RPMI8226 (cell line): ENCODE measurements at regions not wholly inside any gene's neighbourhood (a gene's known extent, or its start where the extent isn't known, plus 50 kb on each side); places are given as distances from the start of the nearest gene placed in this dataset.
A peak's percentile ranks its signal among the peaks of the same experiment; 100 is the strongest.
"Not testable (repeated sequence)": the region's sequence is repeated elsewhere in the genome, so short reads cannot be mapped to it uniquely, and the experiment has no call there.

Source experiments
- DNase-seq: peaks from one replicate; pipeline ENCODE4 v3.0.0-alpha.2; 2015

DNA sequence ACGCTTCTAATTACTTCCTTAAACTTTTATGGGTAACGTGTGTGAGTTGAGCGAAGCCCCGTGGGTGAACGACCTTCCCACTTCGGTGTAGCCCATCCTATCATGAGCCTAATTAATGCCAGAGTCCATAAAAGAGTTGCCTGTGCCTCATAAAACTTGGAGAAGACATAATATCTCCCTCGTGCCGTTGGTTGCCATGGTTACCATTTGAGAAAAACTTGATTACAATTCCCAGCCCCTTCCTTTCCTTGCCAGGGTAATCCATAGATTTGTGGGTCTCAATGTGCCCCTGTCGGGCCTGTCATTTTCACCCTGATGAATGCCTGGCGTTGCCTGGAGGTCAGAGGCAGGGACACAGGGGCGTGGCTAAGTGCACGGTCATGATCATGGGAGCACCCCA, 127.1 kb downstream of the GLRX3 start:
- no peak for DNase-seq

DNA sequence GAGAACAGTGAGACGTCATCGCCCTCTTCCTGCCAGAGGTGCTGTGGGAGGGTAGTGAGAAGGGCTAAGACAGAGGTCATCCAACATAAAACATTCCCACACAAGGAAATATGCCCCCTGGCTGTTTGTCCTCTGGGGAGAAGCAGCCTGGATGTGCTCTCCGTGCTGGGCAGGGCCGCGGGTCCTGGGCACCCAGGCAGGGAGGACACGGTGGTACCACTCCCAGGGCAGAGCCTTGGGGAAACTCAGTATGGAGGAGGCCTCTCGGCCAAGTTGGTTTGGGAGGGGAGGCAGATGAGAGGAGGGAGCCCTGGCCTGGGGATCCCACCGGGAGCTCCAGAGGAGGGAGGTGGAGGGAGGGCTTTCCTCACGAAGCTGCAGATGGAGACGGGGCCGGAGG, 129.4 kb downstream of the GLRX3 start:
- DNase-seq: no peak

DNA sequence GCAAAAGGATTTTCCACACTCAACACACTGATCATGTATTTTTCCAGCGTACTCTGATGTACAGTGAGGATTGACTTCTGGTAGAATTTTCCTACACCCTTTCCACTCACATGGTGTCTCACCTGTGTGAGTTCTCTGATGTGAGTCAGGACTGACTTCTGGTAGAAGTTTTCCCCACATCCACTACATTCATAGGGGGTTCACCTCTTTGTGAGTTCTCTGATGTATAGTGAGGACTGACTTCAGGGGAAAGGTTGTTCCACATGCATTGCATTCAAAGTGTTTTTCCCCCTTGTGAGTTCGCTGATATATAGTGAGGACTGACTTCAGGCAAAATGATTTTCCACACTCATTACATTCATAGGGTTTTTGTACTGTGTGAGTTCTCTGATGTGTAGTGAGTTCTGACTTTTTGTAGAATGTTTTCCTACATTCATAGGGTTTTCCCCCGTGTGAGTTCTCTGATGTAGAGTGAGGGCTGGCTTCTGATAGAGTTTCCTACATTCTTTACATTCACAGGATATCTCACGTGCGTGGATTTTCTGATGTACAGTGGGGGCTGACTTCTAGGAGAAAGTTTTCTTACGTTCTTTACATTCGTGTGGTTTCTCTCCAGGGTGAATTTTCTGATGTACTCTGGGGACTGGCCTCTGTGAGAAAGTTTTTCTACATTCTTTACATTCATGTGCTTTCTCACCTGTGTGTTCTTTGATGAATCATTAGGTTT, 146.5 kb downstream of the GLRX3 start:
- no peak for DNase-seq

DNA sequence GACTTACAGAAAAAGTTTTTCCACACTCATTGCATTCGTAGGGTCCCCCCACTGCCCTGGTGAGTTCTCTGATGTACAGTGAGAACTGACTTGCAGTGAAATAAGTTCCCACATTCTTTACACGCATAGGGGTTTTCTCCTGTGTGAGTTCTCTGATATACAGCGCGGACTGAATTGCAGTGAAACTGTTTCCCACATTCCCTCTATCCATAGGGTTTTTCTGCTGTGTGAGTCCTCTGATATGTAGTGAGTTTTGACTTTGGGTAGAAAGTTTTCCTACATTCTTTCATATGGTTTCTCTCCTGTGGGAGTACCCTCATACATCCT, 147.0 kb downstream of the GLRX3 start:
- DNase-seq: no peak

DNA sequence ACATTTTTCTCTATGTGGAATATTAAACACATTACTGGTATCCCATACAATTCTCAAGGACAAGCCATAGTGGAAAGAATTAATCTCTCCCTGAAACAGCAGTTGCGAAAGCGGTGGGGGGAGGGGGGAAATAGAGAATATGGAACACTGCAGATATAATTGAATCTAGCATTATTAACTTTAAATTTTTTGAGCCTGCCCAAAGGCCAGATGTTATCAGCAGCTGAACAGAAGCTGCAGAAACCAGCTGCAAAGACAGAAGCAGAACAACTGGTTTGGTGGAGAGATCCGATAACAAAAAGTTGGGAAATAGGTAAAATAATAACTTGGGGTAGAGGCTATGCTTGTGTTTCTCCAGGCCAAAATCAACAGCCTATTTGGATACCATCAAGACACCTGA, 159.6 kb downstream of the GLRX3 start:
- DNase-seq: not testable (repeated sequence)

DNA sequence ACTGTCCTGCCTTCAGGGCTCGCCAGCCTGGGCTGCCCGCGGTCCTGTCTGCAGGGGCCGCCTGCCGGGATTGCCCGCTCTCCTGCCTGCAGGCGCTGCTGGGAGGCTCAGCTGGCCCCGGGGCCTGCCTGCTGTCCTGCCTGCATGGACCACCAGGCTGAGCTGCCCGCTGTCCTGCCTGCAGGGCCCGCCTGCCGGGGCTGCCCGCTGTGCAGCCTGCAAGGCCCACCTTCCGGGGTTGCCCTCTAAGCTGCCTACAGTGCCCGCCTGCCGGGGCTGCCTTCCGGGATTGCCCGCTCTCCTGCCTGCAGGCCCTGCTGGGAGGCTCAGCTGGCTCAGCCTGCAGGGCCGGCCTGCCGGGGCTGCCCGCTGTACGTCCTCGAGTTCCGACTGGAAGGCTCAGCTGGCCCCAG, 164.4 kb downstream of the GLRX3 start:
- peak; percentile 37 for DNase-seq

DNA sequence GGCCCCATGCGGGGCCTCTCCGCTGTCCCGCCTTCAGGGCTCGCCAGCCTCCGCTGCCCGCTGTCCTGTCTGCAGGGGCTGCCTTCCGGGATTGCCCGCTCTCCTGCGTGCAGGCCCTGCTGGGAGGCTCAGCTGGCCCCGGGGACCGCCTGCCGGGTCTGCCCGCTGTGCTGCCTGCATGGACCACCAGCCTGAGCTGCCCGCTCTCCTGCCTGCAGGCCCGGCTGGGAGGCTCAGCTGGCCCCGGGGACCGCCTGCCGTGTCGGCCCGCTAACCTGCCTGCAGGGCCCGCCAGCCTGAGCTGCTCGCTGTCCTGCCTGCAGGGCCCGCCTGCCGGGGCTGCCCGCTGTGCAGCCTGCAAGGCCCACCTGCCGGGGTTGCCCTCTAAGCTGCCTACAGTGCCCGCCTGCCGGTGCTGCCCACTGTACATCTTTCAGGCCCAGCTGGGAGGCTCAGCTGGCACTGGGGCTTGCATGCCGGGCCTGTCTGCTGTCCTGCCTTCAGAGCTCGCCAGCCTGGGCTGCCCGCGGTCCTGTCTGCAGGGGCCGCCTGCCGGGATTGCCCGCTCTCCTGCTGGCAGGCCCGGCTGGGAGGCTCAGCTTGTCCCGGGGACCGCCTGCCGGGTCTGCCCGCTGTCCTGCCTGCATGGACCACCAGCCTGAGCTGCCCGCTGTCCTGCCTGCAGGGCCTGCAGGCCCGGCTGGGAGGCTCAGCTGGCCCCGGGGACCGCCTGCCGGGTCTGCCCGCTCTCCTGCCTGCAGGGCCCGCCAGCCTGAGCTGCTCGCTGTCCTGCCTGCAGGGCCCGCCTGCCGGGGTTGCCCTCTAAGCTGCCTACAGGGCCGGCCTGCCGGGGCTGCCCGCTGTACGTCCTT, 165.1 kb downstream of the GLRX3 start:
- DNase-seq: peak; percentile 35

DNA sequence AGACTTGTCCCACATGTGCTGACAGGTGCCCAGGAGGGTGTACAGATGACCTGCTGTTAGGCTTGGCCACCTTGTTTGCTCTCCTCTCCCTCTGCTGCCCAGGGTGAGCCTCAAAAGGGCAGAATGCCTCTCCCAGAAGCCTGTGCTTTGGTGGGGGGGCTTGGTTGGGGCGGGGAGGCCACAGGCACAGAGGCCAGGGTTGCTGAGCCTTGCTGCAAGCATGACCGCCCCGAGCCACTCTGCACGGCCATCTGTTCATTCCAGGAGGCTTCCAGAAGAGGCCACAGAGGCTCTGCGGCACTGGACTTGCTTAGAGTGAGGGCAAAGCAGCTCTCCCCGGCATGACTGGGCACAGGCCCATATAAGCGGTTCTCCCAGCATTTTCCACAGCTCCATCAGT, 190.8 kb downstream of the GLRX3 start:
- DNase-seq: no peak

DNA sequence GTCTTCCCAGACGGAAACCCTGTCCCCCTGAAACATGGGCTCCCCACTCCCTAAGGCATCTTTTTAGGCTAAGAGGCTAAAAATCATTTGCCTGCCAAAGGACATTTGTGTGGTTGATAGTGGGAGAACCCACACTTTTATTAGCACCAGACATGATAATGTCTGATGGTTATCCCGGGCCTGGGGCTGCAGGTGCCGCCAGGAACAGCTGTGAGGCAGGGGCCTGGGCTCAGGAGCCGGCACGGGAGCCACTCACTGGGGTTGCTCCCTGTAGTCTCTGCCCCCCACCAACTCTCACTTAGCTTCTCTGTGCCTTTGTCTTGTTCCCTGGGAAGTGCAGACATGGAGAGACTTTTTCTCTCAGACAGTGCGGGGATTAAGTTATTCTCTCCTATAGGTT, 193.6 kb downstream of the GLRX3 start:
- no peak for DNase-seq

DNA sequence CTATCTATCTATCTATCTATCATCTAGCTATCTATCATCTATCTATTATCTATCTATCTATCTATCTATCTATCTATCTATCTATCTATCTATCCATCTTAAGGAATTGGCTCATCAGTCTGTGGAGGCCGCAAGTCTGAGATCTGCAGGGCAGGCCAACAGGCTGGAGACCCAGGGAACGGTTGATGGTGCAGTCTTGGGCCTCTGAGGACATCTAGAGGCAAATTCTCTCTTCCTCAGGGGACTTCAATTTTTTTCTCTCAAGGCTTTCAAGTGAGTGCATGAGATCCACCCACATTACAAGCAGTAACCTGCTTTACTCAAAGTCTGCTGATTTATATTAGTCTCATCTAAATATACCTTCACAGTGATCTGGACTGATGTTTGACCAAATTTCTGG, 197.0 kb downstream of the GLRX3 start:
- DNase-seq: peak; percentile 2

DNA sequence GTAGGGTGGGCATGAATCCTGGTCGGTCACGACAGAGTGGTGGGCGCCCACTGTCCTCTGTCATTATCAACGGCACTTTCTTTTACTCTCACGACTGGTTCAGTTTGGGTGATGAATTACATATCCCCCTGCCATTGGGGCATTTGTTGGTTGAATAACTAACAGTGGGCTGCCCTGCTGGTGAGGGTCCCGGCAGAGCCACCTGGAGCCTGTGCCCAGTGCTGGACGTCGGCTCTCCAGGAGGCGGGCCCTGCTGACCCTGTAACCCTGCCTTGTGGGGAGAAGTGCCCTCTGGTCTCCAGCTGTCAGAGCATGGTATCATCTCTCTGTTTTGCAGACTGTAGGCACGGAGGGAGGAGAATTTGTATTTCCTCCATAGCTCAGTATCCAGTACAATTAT, 199.1 kb downstream of the GLRX3 start:
- DNase-seq: no peak

DNA sequence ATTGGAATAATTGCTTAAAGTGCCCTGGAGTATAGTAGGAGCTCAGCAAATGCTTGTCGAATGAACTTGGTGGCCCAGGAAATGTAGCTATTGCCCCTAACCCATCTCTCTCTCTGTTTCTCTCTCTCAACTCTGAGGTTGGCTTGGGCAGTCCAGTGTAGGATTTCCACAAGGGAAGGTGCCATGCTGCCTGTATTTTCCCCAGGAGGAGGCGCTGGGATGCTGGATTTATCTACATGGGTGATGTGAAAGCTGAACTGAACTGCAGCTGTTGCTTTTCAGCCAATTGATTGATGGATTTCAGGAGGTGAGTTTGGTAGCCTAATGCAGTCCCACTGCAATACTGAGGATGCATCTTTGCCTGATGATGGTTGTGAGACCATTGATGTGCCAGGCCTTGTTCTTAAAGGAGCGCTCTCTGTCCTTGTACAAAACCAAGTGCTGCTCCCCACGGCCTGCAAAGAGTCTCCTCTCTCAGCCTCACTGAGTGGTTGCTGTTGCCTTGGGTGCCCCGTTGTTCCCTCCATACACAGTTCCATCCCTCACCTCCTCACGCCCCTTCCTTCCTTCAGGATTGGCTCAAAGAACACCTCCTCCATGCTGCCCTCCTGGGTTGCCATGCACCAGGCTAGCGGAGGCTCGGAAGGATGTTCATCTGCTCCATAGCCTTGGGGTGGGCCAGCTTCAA, 200.6 kb downstream of the GLRX3 start:
- no peak for DNase-seq

DNA sequence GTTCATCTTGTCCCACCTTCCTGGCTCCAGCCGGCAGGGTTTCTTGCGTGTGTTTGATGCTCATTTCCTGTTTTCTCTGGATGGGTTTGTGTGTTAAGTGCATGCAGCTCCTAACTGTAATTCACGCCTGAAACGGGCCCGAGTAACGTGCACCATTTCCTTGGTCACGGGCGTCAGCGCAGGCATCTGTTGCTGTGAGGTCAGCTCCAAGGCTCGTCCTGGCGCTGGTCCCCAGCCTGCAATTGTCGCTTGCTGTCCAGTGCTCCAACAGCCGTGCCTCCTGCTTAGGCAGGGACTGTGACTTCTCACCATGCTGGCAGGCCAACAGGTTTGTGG, 201.1 kb downstream of the GLRX3 start:
- DNase-seq: no peak

DNA sequence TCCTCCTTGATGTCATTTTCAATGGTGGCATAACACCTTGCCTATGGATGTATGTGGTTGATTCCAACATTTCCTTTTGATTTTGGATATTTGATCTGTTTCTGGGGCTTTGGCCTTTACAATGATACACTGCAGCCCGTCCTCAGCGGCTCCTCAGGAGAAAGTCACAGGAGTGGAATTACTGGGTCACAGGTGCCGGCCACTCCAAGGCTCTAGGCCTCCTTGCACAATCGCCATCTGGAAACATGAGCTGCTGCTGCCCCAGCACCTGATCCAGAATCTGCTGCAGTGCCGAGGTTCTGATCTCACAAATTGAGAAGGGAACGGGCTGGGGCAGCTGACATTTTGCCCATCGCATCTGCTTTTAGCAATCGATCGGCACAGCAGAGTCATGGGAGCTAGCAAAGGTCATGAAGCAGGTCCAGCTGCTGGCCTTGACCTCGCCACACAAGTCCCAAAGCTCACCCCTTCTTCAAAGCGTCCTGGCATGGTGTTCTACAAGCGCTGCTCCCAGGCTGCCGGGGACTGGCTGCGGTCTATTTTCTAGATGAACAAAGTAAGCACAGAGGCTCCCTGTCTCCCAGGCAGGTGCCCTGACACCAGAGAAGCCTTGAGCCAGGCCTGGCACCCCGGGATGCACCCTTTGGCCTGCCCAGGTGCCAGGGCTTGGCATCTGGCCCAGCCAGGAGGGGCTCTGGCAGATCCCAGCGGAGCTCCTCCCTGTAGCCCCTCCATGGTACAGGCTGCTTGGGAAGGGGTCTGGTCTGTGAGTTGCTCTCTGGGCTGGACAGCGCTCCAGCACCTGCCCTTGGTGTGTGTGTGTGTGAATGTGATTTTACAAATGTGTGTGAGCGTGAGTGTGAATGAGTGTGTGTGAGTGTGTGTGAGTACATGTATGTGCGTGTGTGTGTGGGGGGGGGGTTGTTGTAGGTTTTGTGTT, 201.8 kb downstream of the GLRX3 start:
- DNase-seq: no peak

DNA sequence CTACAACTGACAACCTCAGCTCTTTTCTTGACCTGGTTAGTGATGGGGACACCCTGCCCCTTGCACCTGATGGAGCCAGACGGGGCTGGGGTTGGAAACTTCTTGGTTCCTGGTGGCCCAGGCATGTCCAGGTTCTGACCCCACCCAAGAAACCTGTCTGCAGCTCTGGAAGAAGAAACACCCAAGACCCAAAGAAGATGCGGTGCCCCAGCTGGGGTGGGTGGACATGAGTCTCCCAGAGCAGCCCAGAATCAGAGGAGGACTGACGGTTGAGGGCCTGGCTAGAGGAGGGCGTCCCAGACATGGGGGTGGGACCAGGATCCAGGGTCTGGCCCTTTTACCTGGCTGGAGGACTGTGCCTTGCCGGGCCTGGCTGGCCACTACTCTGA, 202.4 kb downstream of the GLRX3 start:
- DNase-seq: no peak

DNA sequence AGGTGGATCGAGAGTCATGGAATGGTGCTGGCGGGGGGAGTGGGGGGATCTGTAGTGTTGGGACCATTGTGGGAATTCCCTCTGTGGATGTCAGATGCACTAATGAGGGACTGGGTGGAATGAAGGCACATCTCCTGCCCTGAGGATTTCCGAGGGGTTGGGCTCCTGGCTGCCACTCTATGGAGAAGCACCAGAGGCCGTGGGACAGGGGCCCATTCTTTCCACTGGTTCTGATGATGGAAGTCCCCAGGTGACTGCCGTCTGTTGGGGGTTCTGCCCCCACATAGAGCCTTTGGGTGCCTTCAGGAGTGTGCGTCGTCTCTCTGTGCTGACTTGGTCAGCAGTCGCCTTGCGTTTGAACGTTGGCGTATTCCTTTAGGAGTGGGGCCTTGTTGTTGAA, 202.9 kb downstream of the GLRX3 start:
- DNase-seq: no peak

DNA sequence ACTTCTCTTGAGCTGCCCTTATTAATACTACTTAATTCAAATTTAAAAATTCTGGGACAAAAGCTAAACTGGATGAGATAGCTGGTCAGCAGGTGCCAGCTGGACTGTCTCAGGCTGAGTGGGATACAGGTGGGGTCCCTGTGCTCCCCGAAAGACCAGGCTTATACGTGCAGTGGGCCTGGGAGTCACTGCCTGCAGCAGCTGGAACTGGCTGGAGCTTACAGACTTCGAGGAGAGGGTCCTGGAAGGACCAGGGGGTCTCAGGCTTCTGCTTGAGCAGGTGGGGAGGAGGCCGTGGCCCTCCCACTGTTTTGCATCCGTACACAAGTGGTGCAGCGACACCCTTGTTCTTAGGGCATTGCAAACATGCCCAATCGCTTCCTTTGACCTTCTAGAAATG, 203.7 kb downstream of the GLRX3 start:
- DNase-seq: no peak

DNA sequence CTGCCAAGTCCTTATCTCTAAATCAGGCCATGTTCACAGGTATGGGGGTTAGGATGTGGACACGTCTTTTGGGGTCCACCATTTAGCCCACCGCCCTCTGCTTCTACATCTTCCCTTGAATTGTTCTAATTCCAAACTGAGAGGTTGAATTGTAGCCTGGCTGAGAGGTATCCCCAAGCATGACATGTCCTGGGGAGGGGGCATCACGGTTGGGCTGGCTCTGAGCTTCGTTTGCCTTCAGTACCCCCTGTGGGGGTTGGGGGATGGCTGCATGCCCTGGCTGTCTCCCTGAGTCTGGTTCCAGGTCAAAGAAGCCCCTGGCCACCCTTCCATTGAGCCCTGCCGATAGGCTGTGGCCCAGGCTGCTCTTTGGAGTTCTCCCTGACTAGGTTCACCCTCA, 204.6 kb downstream of the GLRX3 start:
- no peak for DNase-seq

DNA sequence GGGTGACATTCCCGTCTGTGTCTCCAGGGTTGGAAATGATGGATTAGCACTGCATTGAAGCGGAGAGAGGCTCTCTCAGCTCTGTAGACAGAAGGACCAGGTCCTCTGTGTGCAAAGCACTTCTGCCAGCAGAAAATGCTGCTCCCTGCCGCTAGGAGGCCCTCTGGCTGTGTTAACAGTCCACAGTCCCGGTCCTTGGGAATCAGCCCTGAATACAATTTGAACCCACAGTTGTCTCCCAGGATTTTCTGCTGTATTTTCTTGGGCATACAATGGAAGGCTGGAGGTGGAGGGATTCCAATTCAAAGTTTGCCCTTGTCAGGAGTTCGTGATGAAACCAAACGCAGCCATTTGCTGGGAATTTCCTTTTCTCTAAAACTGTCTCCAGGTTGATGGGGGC, 205.2 kb downstream of the GLRX3 start:
- peak; percentile 4 for DNase-seq

DNA sequence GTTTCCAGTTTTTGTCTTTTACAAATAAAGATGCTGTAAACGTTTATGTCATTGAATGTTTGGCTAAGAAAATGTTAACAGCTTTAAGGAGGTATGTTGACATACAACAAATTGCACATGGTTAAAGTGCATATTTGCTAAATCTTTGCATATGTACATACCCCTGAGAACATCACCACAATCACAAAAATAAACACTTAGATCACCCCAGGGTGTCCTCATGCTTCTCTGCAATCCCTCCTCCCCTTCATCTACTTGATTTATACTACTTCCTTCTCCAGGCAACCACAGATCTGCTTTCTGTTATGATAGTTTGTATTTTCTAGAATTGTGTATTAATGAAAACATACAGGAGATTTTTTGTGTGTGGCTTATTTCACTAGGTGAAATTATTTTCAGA, 209.5 kb downstream of the GLRX3 start:
- no peak for DNase-seq

DNA sequence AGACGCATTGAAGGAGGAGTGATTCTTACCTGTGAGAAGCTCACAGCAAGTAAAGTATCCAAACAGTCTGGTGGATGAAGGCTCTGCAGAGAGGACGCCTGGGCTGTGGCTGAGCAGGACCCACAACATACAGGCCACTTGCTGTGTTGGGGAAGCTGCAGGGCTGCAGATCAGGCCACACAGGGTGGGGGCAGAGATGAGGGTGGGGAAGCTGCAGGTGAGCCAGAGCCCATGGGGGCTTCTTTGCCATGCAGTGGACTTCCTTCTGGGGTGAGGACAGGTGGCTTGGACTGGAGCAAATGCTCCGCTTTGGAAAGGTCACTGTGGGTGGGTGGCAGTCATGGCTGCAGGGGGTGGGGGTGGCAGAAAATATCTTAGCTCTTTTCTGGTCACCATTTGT, 214.8 kb downstream of the GLRX3 start:
- DNase-seq: no peak

DNA sequence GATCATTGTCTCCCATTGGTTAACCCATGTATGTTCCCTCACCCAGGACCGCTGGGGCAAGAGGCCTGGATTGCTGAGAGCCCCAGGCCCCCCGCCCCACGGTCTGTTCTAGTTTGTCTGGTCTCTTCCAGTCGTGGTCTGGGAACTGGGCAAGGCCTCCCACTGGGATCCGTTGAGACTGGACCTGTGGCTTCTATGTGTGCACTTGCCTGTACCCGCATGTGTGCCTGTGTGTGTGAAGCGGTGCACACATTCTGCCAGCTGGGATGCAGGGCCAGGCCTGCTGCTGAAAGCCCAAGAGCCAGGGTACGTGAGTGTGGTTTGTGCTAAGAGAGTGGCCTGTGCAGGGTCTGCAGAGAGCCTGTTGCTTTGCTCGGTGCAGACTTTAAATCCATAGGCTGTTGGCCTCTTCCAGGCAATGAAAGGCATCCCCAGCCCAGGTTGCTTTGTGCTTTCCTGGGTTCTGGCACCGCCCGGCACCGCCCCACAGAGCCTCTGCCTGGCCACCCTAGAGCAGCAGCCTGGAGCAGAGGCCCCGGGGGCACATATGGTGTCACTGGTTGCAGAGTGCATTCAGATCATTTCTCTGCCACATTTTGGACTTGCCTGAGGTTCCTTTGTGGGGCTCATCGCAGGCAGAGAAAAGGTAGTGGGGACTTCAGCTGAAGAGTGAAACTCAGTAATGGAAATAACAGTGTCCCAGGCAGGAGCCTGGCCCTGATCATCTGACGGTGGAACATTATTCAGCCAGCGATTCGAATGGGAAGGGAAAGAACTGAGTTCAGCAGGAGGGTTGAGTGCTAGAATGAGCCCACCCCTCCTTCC, 215.5 kb downstream of the GLRX3 start:
- DNase-seq: no peak
